Fibroblast of peridontal ligament (primary cell): ENCODE measurements at regions not wholly inside any gene's neighbourhood (a gene's known extent, or its start where the extent isn't known, plus 50 kb on each side); places are given as distances from the start of the nearest gene placed in this dataset.

ENCODE experiments used
- DNase-seq: peaks from one replicate; pipeline ENCODE4 v3.0.0-alpha.2; 2010; ENCODE audit errors: extremely low read depth

- no peak for DNase-seq
Measured at GRCh38 chr18:28522236-28522635, 345.3 kb upstream of the CDH2 start.

GRCh38 chr18:28519997-28520396 is 343.1 kb upstream of the CDH2 start:
- no peak for DNase-seq

- no peak for DNase-seq
Measured at GRCh38 chr18:28514699-28515098, 337.8 kb upstream of the CDH2 start.

- DNase-seq, result peak; percentile 18
Measured at GRCh38 chr18:28512357-28512756, 335.4 kb upstream of the CDH2 start.

GRCh38 chr18:28511413-28511821 is 334.5 kb upstream of the CDH2 start:
- DNase-seq, result peak; percentile 30

- DNase-seq, result no peak
Measured at GRCh38 chr18:28510210-28510609, 333.3 kb upstream of the CDH2 start.

GRCh38 chr18:28504066-28504465 is 327.1 kb upstream of the CDH2 start:
- DNase-seq, result no peak

GRCh38 chr18:28494151-28494550 is 317.2 kb upstream of the CDH2 start:
- DNase-seq, result peak; percentile 70

- DNase-seq, result no peak
Measured at GRCh38 chr18:28485918-28486317, 309.0 kb upstream of the CDH2 start.

GRCh38 chr18:28485210-28485801 is 308.4 kb upstream of the CDH2 start:
- DNase-seq, result no peak

- DNase-seq, result no peak
Measured at GRCh38 chr18:28478531-28478930, 301.6 kb upstream of the CDH2 start.

- DNase-seq, result no peak
Measured at GRCh38 chr18:28476302-28476701, 299.4 kb upstream of the CDH2 start.

- DNase-seq, result no peak
Measured at GRCh38 chr18:28469946-28470345, 293.0 kb upstream of the CDH2 start.

- DNase-seq, result no peak
Measured at GRCh38 chr18:28468901-28469300, 292.0 kb upstream of the CDH2 start.

- no peak for DNase-seq
Measured at GRCh38 chr18:28466204-28466603, 289.3 kb upstream of the CDH2 start.

GRCh38 chr18:28459587-28459986 is 282.7 kb upstream of the CDH2 start:
- DNase-seq, result no peak

- no peak for DNase-seq
Measured at GRCh38 chr18:28458751-28459150, 281.8 kb upstream of the CDH2 start.

GRCh38 chr18:28457784-28458183 is 280.9 kb upstream of the CDH2 start:
- DNase-seq, result no peak

- DNase-seq, result peak; percentile 52
Measured at GRCh38 chr18:28455971-28456370, 279.0 kb upstream of the CDH2 start.

GRCh38 chr18:28439870-28440269 is 262.9 kb upstream of the CDH2 start:
- peak; percentile 48 for DNase-seq

GRCh38 chr18:28438381-28438780 is 261.5 kb upstream of the CDH2 start:
- DNase-seq, result no peak

GRCh38 chr18:28432339-28432738 is 255.4 kb upstream of the CDH2 start:
- no peak for DNase-seq

GRCh38 chr18:28425886-28426285 is 249.0 kb upstream of the CDH2 start:
- no peak for DNase-seq

- DNase-seq, result no peak
Measured at GRCh38 chr18:28422577-28422976, 245.6 kb upstream of the CDH2 start.
